CD14-positive monocyte (primary cell): ENCODE measurements at regions not wholly inside any gene's neighbourhood (a gene's known extent, or its start where the extent isn't known, plus 50 kb on each side); places are given as distances from the start of the nearest gene placed in this dataset.

Source experiments
- DNase-seq, 3 donors: peaks; one replicate each; pipeline ENCODE4 v3.0.0-alpha.2; 2011 to 2022
- H2AFZ ChIP-seq: 2 replicates; pipeline ENCODE4 v1.6.0; 2012; ENCODE audit warnings: mild to moderate bottlenecking, low read depth, low read length, inconsistent platforms; ENCODE audit not compliant: insufficient read depth, poor library complexity, severe bottlenecking
- H3K27ac ChIP-seq, 2 donors: 1 replicate in 1 of 2; 2 replicates in 1 of 2; pipeline ENCODE4 v1.5.1; 2012 to 2013; ENCODE audit warnings: low read length in 2 of 2, control low read depth in 1 of 2, inconsistent platforms in 1 of 2, low read depth in 1 of 2, mild to moderate bottlenecking in 1 of 2
- H3K27me3 ChIP-seq, 2 donors: one replicate each; pipeline versions ENCODE4 v1.6.0 to v1.6.1; 2011 to 2013; ENCODE audit warnings: low read length in 2 of 2; ENCODE audit not compliant: control insufficient read depth in 2 of 2, insufficient read depth in 2 of 2
- H3K36me3 ChIP-seq, 2 donors: replicated peaks in 1 of 2; 1 replicate in 1 of 2; 2 replicates in 1 of 2; pipeline versions ENCODE4 v1.5.1 to v1.6.1; 2012 to 2013; ENCODE audit warnings: low read length in 2 of 2, control low read depth in 1 of 2, inconsistent platforms in 1 of 2, mild to moderate bottlenecking in 1 of 2; ENCODE audit not compliant: insufficient read depth in 2 of 2, control insufficient read depth in 1 of 2
- H3K4me1 ChIP-seq, 2 donors: 1 replicate in 1 of 2; 2 replicates in 1 of 2; pipeline versions ENCODE4 v1.5.1 to v1.6.1; 2012 to 2013; ENCODE audit warnings: low read length in 2 of 2, control low read depth in 1 of 2, inconsistent platforms in 1 of 2, mild to moderate bottlenecking in 1 of 2, moderate library complexity in 1 of 2; ENCODE audit not compliant: insufficient read depth in 2 of 2, control insufficient read depth in 1 of 2
- H3K4me2 ChIP-seq: replicated peaks from 2 replicates; pipeline ENCODE3; 2012; ENCODE audit warnings: low read length, moderate library complexity, mild to moderate bottlenecking; ENCODE audit not compliant: poor library complexity, severe bottlenecking; ENCODE audit errors: extremely low read depth
- H3K4me3 ChIP-seq, 3 experiments: fragments of 200-600 bp in 1 of 3; sonication (generic) in 1 of 3; replicated peaks in 1 of 3; 1 replicate in 2 of 3; 2 replicates in 1 of 3; pipeline ENCODE4 v1.5.1; 2011 to 2013; ENCODE audit warnings: low read length in 3 of 3, mild to moderate bottlenecking in 3 of 3, control low read depth in 2 of 3, low read depth in 2 of 3, inconsistent platforms in 1 of 3, moderate library complexity in 1 of 3
- H3K79me2 ChIP-seq: 2 replicates; pipeline ENCODE4 v1.6.0; 2012; ENCODE audit warnings: mild to moderate bottlenecking, control low read depth, inconsistent platforms, low read length, moderate library complexity; ENCODE audit not compliant: insufficient read depth
- H3K9ac ChIP-seq: 2 replicates; pipeline ENCODE4 v1.6.0; 2017; ENCODE audit warnings: low read length, mild to moderate bottlenecking; ENCODE audit not compliant: insufficient read depth, poor library complexity, severe bottlenecking
- H3K9me3 ChIP-seq, 2 donors: replicated peaks in 1 of 2; 1 replicate in 1 of 2; 2 replicates in 1 of 2; pipeline versions ENCODE4 v1.5.1 to v1.6.1; 2012 to 2013; ENCODE audit warnings: low read length in 2 of 2, control low read depth in 1 of 2; ENCODE audit not compliant: control insufficient read depth in 1 of 2, insufficient read depth in 1 of 2
- H4K20me1 ChIP-seq: 2 replicates; pipeline ENCODE4 v1.6.0; 2012; ENCODE audit warnings: mild to moderate bottlenecking, low read length, control low read depth, moderate library complexity; ENCODE audit not compliant: insufficient read depth
- H3K27ac Mint-ChIP-seq, 7 donors: one replicate each; pipeline ENCODE4 v1.8.0; 2020; ENCODE audit warnings: mild to moderate bottlenecking in 7 of 7, mixed read lengths in 7 of 7, moderate library complexity in 6 of 7, inconsistent platforms in 2 of 7
- H3K27me3 Mint-ChIP-seq, 3 donors: one replicate each; pipeline ENCODE4 v1.8.0; 2021 to 2022; ENCODE audit warnings: low read depth in 3 of 3, mild to moderate bottlenecking in 3 of 3, mixed read lengths in 3 of 3, moderate library complexity in 3 of 3, inconsistent platforms in 1 of 3
- H3K36me3 Mint-ChIP-seq, 2 donors: one replicate each; pipeline ENCODE4 v1.8.0; 2020; ENCODE audit warnings: mixed read lengths in 2 of 2, inconsistent platforms in 1 of 2, mild to moderate bottlenecking in 1 of 2
- H3K4me1 Mint-ChIP-seq: one replicate; pipeline ENCODE4 v1.8.0; 2020; ENCODE audit warnings: mild to moderate bottlenecking, mixed read lengths
- H3K4me3 Mint-ChIP-seq, 2 donors: one replicate each; pipeline ENCODE4 v1.8.0; 2020; ENCODE audit warnings: mild to moderate bottlenecking in 2 of 2, mixed read lengths in 2 of 2, moderate library complexity in 1 of 2
- H3K9me3 Mint-ChIP-seq, 7 donors: one replicate each; pipeline ENCODE4 v1.8.0; 2020 to 2022; ENCODE audit warnings: mixed read lengths in 7 of 7, mild to moderate bottlenecking in 6 of 7, moderate library complexity in 6 of 7, inconsistent platforms in 2 of 7
- WGBS: methylation state at CpG from one replicate; pipeline ENCODE4 v1.1.5; 2013; ENCODE audit warnings: missing lambda C conversion rate; ENCODE audit not compliant: insufficient coverage; 5-methylcytosine and 5-hydroxymethylcytosine counted together
- intact Hi-C, 2 donors: fragments of 100-400 bp; cut with micrococcal nuclease; formaldehyde crosslinking; loops; one replicate each; pipeline versions ENCODE4 v1.15.0 to v1.15.1; 2023
- TF ChIP-seq, protein P1 (sequence below): fragments of 200-600 bp; IDR thresholded peaks from one replicate; pipeline ENCODE4 v1.8.0; 2022; ENCODE audit warnings: antibody characterized with exemption, mild to moderate bottlenecking

DNA sequence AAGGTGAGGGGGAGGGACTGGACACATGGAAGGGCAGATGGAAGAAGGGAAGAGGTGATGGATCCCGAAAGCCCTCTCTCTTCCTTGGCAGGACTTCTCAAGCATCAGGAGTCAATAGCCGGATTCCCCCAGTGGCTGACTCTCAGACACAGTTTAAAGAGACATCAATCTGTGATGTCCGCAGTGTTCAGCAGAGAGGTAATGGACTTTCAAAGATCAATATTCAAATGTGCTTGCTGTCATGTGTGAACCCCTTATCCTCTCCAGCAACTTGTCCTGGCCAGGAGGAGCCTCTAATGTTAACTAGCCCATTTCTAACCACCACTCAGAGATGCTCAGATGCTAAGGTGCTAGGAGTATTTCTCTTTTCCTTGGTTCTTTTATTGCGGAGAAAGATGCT is 392.2 kb downstream of the IRX1 start:
- H3K4me1 ChIP-seq: no peaks in the 10 kb centered on the region
- no peak for DNase-seq
- TF ChIP-seq, protein P1, sequence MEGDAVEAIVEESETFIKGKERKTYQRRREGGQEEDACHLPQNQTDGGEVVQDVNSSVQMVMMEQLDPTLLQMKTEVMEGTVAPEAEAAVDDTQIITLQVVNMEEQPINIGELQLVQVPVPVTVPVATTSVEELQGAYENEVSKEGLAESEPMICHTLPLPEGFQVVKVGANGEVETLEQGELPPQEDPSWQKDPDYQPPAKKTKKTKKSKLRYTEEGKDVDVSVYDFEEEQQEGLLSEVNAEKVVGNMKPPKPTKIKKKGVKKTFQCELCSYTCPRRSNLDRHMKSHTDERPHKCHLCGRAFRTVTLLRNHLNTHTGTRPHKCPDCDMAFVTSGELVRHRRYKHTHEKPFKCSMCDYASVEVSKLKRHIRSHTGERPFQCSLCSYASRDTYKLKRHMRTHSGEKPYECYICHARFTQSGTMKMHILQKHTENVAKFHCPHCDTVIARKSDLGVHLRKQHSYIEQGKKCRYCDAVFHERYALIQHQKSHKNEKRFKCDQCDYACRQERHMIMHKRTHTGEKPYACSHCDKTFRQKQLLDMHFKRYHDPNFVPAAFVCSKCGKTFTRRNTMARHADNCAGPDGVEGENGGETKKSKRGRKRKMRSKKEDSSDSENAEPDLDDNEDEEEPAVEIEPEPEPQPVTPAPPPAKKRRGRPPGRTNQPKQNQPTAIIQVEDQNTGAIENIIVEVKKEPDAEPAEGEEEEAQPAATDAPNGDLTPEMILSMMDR: no peak
- H3K4me1 Mint-ChIP-seq: no peaks in the 10 kb centered on the region
- no peak overlapping the region for H3K4me3 Mint-ChIP-seq
- H3K4me3 ChIP-seq: no peak overlapping the region
- intact Hi-C loops: no loop called here
- H3K27ac ChIP-seq: no peak overlapping the region
- no peak overlapping the region for H3K9ac ChIP-seq
- peaks cover 10 to 31% (median 17%) of the 10 kb centered on the region in 7 donors for H3K9me3 Mint-ChIP-seq
- H4K20me1 ChIP-seq: no peaks in the 10 kb centered on the region
- H3K9me3 ChIP-seq: peaks cover 21 to 22% of the 10 kb centered on the region in 2 donors
- H3K4me2 ChIP-seq: no peak overlapping the region
- H3K36me3 ChIP-seq: no peaks in the 10 kb centered on the region
- no peak overlapping the region for H2AFZ ChIP-seq
- no peaks in the 10 kb centered on the region for H3K36me3 Mint-ChIP-seq
- no peaks in the 10 kb centered on the region for H3K79me2 ChIP-seq
- no peaks in the 10 kb centered on the region for H3K27me3 ChIP-seq
- H3K27me3 Mint-ChIP-seq: no peaks in the 10 kb centered on the region
- H3K27ac Mint-ChIP-seq: no peak overlapping the region
- 100% methylated on average over 2 of the region's 4 CpGs for WGBS

DNA sequence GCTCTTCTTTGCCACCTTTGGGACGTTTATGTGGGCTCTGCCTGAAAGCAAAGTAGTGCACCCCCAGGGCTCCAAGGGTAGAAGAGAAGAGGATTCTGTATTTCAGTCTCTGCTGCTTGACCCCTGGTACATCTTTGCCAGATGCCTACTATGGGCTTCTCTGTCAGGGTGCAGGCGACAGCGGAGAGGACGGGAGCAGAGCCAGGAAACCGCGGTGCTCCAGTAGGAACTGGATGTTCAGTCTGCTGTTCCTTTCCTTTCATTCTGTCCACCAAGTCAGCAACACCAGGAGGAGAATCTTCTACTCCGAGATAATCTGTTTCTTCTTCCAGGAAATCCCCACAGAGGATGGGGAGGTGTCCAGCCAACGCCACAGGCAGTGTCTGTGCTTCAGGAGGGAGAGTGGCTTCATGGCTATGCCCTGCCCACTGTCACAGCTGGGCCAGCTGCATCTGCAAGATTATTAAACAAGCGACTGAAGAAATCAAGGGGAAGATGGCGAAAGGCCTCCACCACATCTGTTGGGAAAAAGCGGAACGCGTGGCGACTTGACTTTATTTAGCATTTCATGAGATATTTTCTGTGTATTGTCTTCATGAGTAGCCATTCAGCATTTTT is 398.3 kb downstream of the IRX1 start:
- Histone ChIP-seq H3K4me3 (peak overlapping the region in 1 of 3 experiments; percentile 52), H3K79me2 (no peaks in the 10 kb centered on the region), H3K4me2 (peak overlapping the region; percentile 54), H3K36me3 (no peaks in the 10 kb centered on the region), H3K9ac (no peak overlapping the region), H3K4me1 (peaks cover 13 to 17% of the 10 kb centered on the region in 2 donors), H3K27ac (no peak overlapping the region), H3K27me3 (no peaks in the 10 kb centered on the region), H3K9me3 (peaks cover 15 to 35% of the 10 kb centered on the region in 2 donors), H2AFZ (no peak overlapping the region), H4K20me1 (no peaks in the 10 kb centered on the region)
- 44% methylated on average over 4 of the region's 14 CpGs for WGBS
- no peaks in the 10 kb centered on the region for H3K27me3 Mint-ChIP-seq
- H3K4me3 Mint-ChIP-seq: peak overlapping the region; percentile 53 to 82
- no peak for DNase-seq
- TF ChIP-seq, protein P1: no peak
- peak overlapping the region in 1 of 7 donors; percentile 2 for H3K27ac Mint-ChIP-seq
- H3K36me3 Mint-ChIP-seq: no peaks in the 10 kb centered on the region
- intact Hi-C loops: no loop called here
- H3K9me3 Mint-ChIP-seq: peaks cover 9 to 26% (median 18%) of the 10 kb centered on the region in 7 donors
- H3K4me1 Mint-ChIP-seq: peaks cover 20% of the 10 kb centered on the region
